OCI-LY3 (cell line): ENCODE measurements at regions not wholly inside any gene's neighbourhood (a gene's known extent, or its start where the extent isn't known, plus 50 kb on each side); places are given as distances from the start of the nearest gene placed in this dataset.

ENCODE experiments used
- EZH2phosphoT487 ChIP-seq: fragments of 200-600 bp; shearing (Covaris generic); IDR thresholded peaks from 2 replicates; pipeline ENCODE4 v1.6.1; 2018; ENCODE audit warnings: antibody characterized with exemption, mixed run types, low read depth
- TF ChIP-seq, protein P1 (sequence below): fragments of 200-600, 300-600 bp; sonication (generic); IDR thresholded peaks from 2 replicates; pipeline ENCODE4 v1.5.1; 2014; ENCODE audit warnings: antibody characterized with exemption, low read length, low read depth

DNA sequence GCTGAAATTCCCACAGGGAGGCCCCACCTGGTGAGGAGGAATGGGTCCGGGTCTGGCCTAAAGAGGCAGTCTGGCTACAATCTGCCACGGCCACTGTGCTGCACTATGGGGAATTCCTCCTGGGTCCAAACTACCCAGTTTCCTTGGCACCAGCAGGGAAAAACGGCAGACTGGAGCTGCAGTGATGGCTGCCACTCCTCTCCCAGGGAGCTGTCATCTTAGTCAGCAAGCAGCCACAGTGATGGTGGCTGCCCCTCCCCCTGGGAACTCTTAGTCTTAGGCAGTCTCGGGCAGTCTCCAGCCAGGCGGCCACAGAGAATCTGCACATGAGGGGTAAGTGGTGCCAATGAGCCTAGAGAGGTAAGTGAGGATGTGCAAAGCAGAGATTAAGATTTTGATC, 205.8 kb downstream of the TMEM38B start:
- TF ChIP-seq, protein P1, sequence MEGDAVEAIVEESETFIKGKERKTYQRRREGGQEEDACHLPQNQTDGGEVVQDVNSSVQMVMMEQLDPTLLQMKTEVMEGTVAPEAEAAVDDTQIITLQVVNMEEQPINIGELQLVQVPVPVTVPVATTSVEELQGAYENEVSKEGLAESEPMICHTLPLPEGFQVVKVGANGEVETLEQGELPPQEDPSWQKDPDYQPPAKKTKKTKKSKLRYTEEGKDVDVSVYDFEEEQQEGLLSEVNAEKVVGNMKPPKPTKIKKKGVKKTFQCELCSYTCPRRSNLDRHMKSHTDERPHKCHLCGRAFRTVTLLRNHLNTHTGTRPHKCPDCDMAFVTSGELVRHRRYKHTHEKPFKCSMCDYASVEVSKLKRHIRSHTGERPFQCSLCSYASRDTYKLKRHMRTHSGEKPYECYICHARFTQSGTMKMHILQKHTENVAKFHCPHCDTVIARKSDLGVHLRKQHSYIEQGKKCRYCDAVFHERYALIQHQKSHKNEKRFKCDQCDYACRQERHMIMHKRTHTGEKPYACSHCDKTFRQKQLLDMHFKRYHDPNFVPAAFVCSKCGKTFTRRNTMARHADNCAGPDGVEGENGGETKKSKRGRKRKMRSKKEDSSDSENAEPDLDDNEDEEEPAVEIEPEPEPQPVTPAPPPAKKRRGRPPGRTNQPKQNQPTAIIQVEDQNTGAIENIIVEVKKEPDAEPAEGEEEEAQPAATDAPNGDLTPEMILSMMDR: no peak
- no peak for TF ChIP-seq EZH2phosphoT487
